IMR-90 (cell line): ENCODE measurements at regions not wholly inside any gene's neighbourhood (a gene's known extent, or its start where the extent isn't known, plus 50 kb on each side); places are given as distances from the start of the nearest gene placed in this dataset.
A peak's percentile ranks its signal among the peaks of the same experiment; 100 is the strongest.

Source experiments
- ATAC-seq: fragments of 200-7000 bp; cut with Tn5 transposase; 2 replicates; pipeline ENCODE4 v1.9.1; 2020; ENCODE audit warnings: low read depth, mild to moderate bottlenecking, moderate library complexity
- BruUV-seq: library from RNA; stranded (reverse); fragments of 400-500 nt; replicated peaks from 2 replicates; lab custom pipeline; 2021; lab: Mats Ljungman, UMichigan
- CTCF ChIA-PET: fragments of 300-600 bp; formaldehyde crosslinking; extraction: SDS; loops from one replicate; lab custom pipeline; 2021; ENCODE audit warnings: antibody characterized with exemption; lab: Yijun Ruan, JAX
- POLR2A ChIA-PET: fragments of 300-600 bp; sonication (Branson Sonifier 250); formaldehyde crosslinking; loops from one replicate; lab custom pipeline; 2022; ENCODE audit warnings: antibody characterized with exemption; ENCODE audit not compliant: unreplicated experiment; lab: Charles Lee
- DNase-seq: peaks from one replicate; pipeline ENCODE4 v3.0.0; 2013
- H2AFZ ChIP-seq: replicated peaks from 2 replicates; pipeline ENCODE3; 2013; ENCODE audit warnings: low read length, mild to moderate bottlenecking; ENCODE audit not compliant: poor library complexity
- H2AK5ac ChIP-seq: 2 replicates; pipeline ENCODE4 v1.6.1; 2013; ENCODE audit warnings: low read depth, low read length, inconsistent platforms
- H2AK9ac ChIP-seq: replicated peaks from 2 replicates; pipeline ENCODE3; 2013; ENCODE audit warnings: mild to moderate bottlenecking, low read depth, low read length, moderate library complexity; ENCODE audit not compliant: poor library complexity
- H2BK120ac ChIP-seq: 2 replicates; pipeline ENCODE4 v1.6.1; 2013; ENCODE audit warnings: low read depth, low read length, inconsistent platforms
- H2BK15ac ChIP-seq: 3 replicates; pipeline ENCODE4 v1.6.1; 2013; ENCODE audit warnings: low read depth, low read length, inconsistent platforms
- H2BK20ac ChIP-seq: 2 replicates; pipeline ENCODE4 v1.6.1; 2013; ENCODE audit warnings: low read depth, mild to moderate bottlenecking, inconsistent platforms, low read length, moderate library complexity
- H2BK5ac ChIP-seq: 2 replicates; pipeline ENCODE4 v1.6.1; 2013; ENCODE audit warnings: mild to moderate bottlenecking, low read depth, low read length, inconsistent platforms; ENCODE audit not compliant: poor library complexity, severe bottlenecking
- H3K14ac ChIP-seq: replicated peaks from 2 replicates; pipeline ENCODE4 v1.6.1; 2013; ENCODE audit warnings: low read depth, low read length, inconsistent platforms
- H3K18ac ChIP-seq: 2 replicates; pipeline ENCODE4 v1.6.1; 2013; ENCODE audit warnings: low read depth, low read length, control low read depth
- H3K23ac ChIP-seq: 2 replicates; pipeline ENCODE4 v1.6.1; 2013; ENCODE audit warnings: low read depth, low read length, inconsistent platforms
- H3K27ac ChIP-seq: 2 replicates; pipeline ENCODE4 v1.5.1; 2013; ENCODE audit warnings: mild to moderate bottlenecking, control low read depth, low read length; ENCODE audit not compliant: insufficient read depth
- H3K27me3 ChIP-seq: 2 replicates; pipeline ENCODE4 v1.6.1; 2013; ENCODE audit warnings: low read length; ENCODE audit not compliant: control insufficient read depth, insufficient read depth
- H3K36me3 ChIP-seq: 2 replicates; pipeline ENCODE4 v1.6.1; 2013; ENCODE audit warnings: low read length, mixed read lengths; ENCODE audit not compliant: control insufficient read depth, insufficient read depth
- H3K4ac ChIP-seq: 2 replicates; pipeline ENCODE4 v1.6.1; 2013; ENCODE audit warnings: low read depth, low read length, inconsistent platforms
- H3K4me1 ChIP-seq: 2 replicates; pipeline ENCODE4 v1.6.1; 2013; ENCODE audit warnings: low read length, mixed read lengths; ENCODE audit not compliant: control insufficient read depth, insufficient read depth
- H3K4me2 ChIP-seq: 2 replicates; pipeline ENCODE4 v1.6.1; 2013; ENCODE audit warnings: low read depth, mild to moderate bottlenecking, control low read depth, low read length, moderate library complexity
- H3K4me3 ChIP-seq: 2 replicates; pipeline ENCODE4 v1.5.1; 2013; ENCODE audit warnings: low read depth, mild to moderate bottlenecking, control low read depth, low read length, moderate library complexity; ENCODE audit not compliant: insufficient read depth
- H3K56ac ChIP-seq: 2 replicates; pipeline ENCODE4 v1.6.1; 2013; ENCODE audit warnings: low read length, inconsistent platforms; ENCODE audit not compliant: insufficient read depth; ENCODE audit errors: extremely low read depth
- H3K79me1 ChIP-seq, 2 experiments: 2 replicates each; pipeline ENCODE4 v1.6.1; 2013; ENCODE audit warnings: low read length in 2 of 2, inconsistent platforms in 1 of 2, low read depth in 1 of 2
- H3K9ac ChIP-seq: 2 replicates; pipeline ENCODE4 v1.6.1; 2013; ENCODE audit warnings: low read depth, low read length, control low read depth
- H3K9me1 ChIP-seq: 2 replicates; pipeline ENCODE4 v1.6.1; 2013; ENCODE audit warnings: low read length, inconsistent platforms; ENCODE audit not compliant: insufficient read depth
- H3K9me3 ChIP-seq: 2 replicates; pipeline ENCODE4 v1.6.1; 2013; ENCODE audit warnings: low read length; ENCODE audit not compliant: control insufficient read depth, insufficient read depth
- H4K20me1 ChIP-seq: 2 replicates; pipeline ENCODE4 v1.6.1; 2013; ENCODE audit warnings: low read length, inconsistent platforms; ENCODE audit not compliant: insufficient read depth
- H4K5ac ChIP-seq: 2 replicates; pipeline ENCODE4 v1.6.1; 2013; ENCODE audit warnings: mild to moderate bottlenecking, low read depth, low read length, control low read depth
- H4K8ac ChIP-seq, 2 experiments: 2 replicates each; pipeline ENCODE4 v1.6.1; 2013; ENCODE audit warnings: low read depth in 2 of 2, low read length in 2 of 2, control low read depth in 1 of 2, inconsistent platforms in 1 of 2
- H4K91ac ChIP-seq: 2 replicates; pipeline ENCODE4 v1.6.1; 2013; ENCODE audit warnings: low read depth, low read length, inconsistent platforms; ENCODE audit not compliant: insufficient read depth
- CEBPB ChIP-seq: IDR thresholded peaks from 2 replicates; pipeline ENCODE4 v1.6.1; 2012; ENCODE audit warnings: low read depth, low read length, improper control_type of control experiment
- CHD1 ChIP-seq: IDR thresholded peaks from 2 replicates; pipeline ENCODE4 v1.6.1; 2012; ENCODE audit warnings: low read depth, low read length, improper control_type of control experiment
- CTCF ChIP-seq: conservative IDR thresholded peaks from 2 replicates; pipeline ENCODE4 v1.5.1; 2012; ENCODE audit warnings: mild to moderate bottlenecking, low read depth, low read length, improper control_type of control experiment
- ELK1 ChIP-seq: fragments of 150-350 bp; IDR thresholded peaks from 2 replicates; pipeline ENCODE4 v1.6.1; 2016; ENCODE audit warnings: low read depth, mild to moderate bottlenecking, low read length, moderate library complexity, borderline replicate concordance
- MAZ ChIP-seq: IDR thresholded peaks from 2 replicates; pipeline ENCODE4 v1.6.1; 2012; ENCODE audit warnings: low read depth, mild to moderate bottlenecking, low read length, improper control_type of control experiment, moderate library complexity, borderline replicate concordance
- POLR2A ChIP-seq: IDR thresholded peaks from 2 replicates; pipeline ENCODE4 v1.6.1; 2012; ENCODE audit warnings: mild to moderate bottlenecking, low read depth, low read length
- WGBS, 2 experiments: methylation state at CpG; one replicate each; pipeline versions ENCODE4 v1.1.5 to v1.1.7; 2013; ENCODE audit warnings: missing lambda C conversion rate in 2 of 2; ENCODE audit not compliant: insufficient read length in 1 of 2; ENCODE audit errors: extremely low coverage in 2 of 2; 5-methylcytosine and 5-hydroxymethylcytosine counted together
- dilution Hi-C: fragments of 300-500 bp; cut with HindIII; formaldehyde crosslinking; loops from one replicate; pipeline ENCODE4 v1.14.3; 2018; ENCODE audit warnings: low sequenced_read_pairs; ENCODE audit not compliant: unreplicated experiment
- in situ Hi-C: fragments of 300-500 bp; cut with MboI; formaldehyde crosslinking; loops from 3 replicates; pipeline ENCODE4 v1.14.3; 2019; ENCODE audit warnings: low sequenced_read_pairs, inconsistent platforms, mixed read lengths
- intact Hi-C: fragments of 100-400 bp; cut with micrococcal nuclease; formaldehyde crosslinking; loops from 2 replicates; pipeline ENCODE4 v1.10.0; 2022

DNA sequence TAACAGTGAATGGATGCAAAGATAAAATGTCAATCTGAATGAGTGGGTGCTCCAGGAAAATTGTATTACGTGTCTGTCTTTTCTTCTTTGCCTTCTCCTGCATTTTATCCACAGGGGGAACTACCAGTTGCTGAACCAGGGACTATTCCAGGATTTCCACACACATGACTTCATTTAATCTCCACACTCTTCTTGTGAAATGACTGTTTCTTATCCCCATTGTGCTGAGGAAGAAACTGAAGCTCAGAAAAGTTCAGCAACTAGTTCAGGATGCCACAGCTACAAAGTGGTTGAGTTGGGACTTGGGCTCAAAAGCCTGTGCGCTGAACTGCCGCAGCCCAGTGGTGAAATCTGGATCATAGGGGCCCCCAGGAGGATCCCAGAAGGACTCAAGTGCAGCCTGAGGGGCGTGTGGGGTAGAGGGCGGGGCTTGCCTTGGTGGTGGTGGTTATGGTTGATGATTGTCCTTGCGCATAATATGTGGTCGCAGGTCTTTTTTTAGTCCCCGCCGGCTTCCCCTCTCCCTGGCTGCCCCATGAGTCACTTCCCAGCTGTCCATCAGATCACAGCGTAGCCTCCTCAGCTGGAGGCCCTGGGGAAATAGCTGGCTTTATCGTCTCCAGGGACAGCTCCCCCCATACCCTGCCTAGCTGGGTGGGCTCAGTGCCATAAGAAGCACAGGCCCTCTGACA lies 235.2 kb upstream of the CRY1 start:
- Histone ChIP-seq H2BK20ac (no peak overlapping the region), H3K4ac (no peak overlapping the region), H3K4me1 (no peaks in the 10 kb centered on the region), H3K4me3 (no peak overlapping the region), H2AK5ac (no peak overlapping the region), H3K27ac (no peak overlapping the region), H3K9me3 (no peaks in the 10 kb centered on the region), H4K20me1 (no peaks in the 10 kb centered on the region), H4K8ac (no peak overlapping the region), H3K14ac (no peak overlapping the region), H3K9me1 (no peaks in the 10 kb centered on the region), H4K5ac (no peak overlapping the region), H3K56ac (no peak overlapping the region), H2AK9ac (no peak overlapping the region), H3K27me3 (no peaks in the 10 kb centered on the region), H3K23ac (no peak overlapping the region), H3K4me2 (no peak overlapping the region), H2BK120ac (no peak overlapping the region), H3K79me1 (no peaks in the 10 kb centered on the region), H3K9ac (no peak overlapping the region), H3K18ac (no peak overlapping the region), H2BK5ac (no peak overlapping the region), H3K36me3 (no peaks in the 10 kb centered on the region), H2BK15ac (no peak overlapping the region), H2AFZ (peak overlapping the region; percentile 26), H4K91ac (no peak overlapping the region)
- WGBS, 2 experiments: 90% methylated on average over 2 of the region's 11 CpGs; no CpG with 5 or more reads in 1 of the 2 experiments
- BruUV-seq: no TSS peak
- TF ChIP-seq CEBPB (no peak), CTCF (no peak), CHD1 (no peak), ELK1 (no peak), POLR2A (no peak), MAZ (0 out of 2 replicates have a peak, but pooled peaks have one; percentile 6)
- DNase-seq (peak; percentile 48), ATAC-seq (peak; percentile 40; the same call in 1 of the 2 replicates)
- ChIA-PET POLR2A (no interaction called here), CTCF (no interaction called here)
- intact Hi-C loops: no loop called here
- dilution Hi-C loops: no loop called here
- in situ Hi-C loops: no loop called here
